NCI-H524 treated with DMSO at 0.1 percent for 48 hours (cell line): ENCODE measurements at regions not wholly inside any gene's neighbourhood (a gene's known extent, or its start where the extent isn't known, plus 50 kb on each side); places are given as distances from the start of the nearest gene placed in this dataset.
"Not testable (repeated sequence)": the region's sequence is repeated elsewhere in the genome, so short reads cannot be mapped to it uniquely, and the experiment has no call there.

ENCODE experiments used
- DNase-seq: peaks from one replicate; lab custom pipeline; 2025; lab: John Stamatoyannopoulos, UW

DNA sequence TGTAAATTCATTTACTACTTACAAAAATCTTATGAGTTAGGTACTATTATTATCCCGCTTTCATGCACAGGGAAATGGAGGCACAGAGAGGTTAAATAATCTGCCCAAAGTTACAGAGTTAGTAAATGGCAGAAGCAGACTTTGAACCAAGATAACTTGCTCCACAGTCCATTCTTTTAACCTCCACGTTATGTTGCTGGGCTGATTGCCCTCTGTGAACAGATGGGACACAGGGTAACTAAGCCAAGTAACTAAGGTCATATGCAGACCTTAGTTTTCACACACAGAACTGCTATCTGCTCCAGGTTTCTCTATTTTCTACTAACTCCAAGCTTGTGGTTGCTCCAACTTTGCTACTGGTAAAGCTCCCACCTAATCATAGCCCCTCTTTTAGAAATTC, 147.1 kb upstream of the IFNG-AS1 start:
- DNase-seq = no peak

DNA sequence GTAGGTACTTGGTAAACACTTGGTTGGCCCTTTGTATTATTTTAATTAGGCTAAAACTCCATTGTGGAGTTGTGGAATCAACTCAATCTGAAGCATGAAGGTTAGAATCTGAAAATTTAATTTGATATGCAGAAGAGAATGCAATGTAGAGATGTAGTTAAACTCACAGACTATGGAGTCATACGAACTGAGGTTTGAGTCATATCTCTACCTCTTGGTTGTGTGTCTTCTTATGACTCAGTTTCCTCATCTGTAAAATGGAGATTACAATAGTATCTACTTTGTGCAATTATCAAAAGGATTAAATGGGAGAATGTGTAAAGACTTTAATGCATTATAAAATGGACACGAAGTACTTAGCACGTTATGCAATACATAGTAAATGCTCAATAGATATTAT, 146.0 kb upstream of the IFNG-AS1 start:
- DNase-seq = no peak

DNA sequence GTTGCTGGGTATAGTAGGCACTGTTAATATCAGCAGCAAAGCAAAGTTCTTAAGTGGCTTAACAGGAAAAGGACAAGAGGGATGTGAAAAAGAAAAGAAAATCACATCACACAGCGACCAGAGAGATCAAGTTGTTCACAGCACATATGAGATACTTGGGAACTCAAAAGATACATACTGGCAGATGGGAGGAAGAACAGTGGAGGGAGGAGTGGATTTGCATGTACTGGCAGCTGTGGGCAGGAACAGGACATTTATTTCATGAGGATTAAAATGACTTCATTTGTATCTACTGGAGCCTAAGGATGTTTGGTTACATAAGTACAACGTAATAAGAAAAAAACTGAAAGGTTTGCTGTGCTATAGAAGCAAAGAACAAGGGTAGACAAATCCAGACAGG, 136.5 kb upstream of the IFNG-AS1 start:
- DNase-seq = no peak

GRCh38 chr12:67853204-67853603, 136.0 kb upstream of the IFNG-AS1 start:
- no peak for DNase-seq

GRCh38 chr12:67854351-67854750, 134.9 kb upstream of the IFNG-AS1 start:
- DNase-seq = no peak

DNA sequence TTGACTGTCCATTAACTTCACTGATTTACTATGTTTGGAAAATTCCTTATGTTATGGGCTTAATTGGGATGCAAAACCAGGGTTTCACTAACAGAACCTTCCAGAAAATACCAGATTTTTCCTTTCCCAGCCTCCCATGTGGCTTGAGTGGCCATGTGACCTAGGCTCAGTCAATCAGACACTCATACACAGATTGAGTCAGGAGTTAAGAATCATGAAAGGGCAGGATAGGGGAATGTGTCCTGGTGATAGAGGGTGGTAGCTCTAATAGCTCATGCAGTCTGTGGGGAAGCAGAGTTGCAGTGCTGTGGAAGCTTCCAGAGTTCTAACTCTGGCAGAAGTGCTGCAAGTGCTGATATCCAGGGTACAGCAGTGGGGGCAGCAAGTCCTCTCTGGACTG, 134.1 kb upstream of the IFNG-AS1 start:
- no peak for DNase-seq

GRCh38 chr12:67871231-67871630, 118.0 kb upstream of the IFNG-AS1 start:
- DNase-seq = no peak

GRCh38 chr12:67873355-67873754, 115.9 kb upstream of the IFNG-AS1 start:
- DNase-seq = no peak

GRCh38 chr12:67876305-67876915, 112.8 kb upstream of the IFNG-AS1 start:
- DNase-seq = no peak

DNA sequence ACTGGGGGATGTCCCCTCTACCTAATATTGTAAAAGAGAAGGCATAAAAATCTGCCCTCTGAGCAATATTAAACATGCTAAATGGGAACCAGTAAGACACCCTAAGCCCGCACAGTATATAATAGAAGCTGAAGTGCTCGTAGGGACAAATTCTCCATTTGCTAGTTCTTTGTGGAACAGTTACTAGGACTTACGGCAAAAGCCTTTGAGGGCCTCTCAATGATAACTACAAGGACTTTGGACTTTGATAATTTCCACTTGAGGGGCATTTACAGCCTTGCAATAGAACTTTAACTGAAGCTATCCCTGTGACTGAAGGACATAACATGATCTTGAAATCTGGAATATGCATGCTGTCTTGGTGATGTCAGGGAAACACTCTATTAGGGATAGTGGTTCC, 111.5 kb upstream of the IFNG-AS1 start:
- no peak for DNase-seq

- DNase-seq = no peak
Measured at GRCh38 chr12:67879937-67880336, 109.3 kb upstream of the IFNG-AS1 start.

DNA sequence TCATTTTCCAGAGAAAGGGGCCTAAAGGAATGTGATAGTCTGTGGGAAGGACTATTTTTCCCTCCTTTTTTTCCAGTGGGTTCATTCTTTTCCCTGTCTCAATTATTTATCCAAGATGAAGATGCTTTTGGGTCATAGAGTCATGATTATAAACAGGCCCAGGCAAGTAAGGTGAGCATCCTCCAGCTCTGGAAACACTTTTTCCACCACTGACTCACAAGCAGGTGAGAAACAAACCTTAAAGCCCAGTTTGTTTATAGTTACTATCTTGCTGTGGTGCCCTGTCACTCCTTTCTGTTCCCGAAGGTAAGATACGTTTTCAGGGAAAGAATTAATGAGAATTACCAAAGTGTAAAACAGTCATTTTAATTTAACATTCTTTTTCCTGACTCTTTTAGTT, 107.7 kb upstream of the IFNG-AS1 start:
- DNase-seq = no peak

DNA sequence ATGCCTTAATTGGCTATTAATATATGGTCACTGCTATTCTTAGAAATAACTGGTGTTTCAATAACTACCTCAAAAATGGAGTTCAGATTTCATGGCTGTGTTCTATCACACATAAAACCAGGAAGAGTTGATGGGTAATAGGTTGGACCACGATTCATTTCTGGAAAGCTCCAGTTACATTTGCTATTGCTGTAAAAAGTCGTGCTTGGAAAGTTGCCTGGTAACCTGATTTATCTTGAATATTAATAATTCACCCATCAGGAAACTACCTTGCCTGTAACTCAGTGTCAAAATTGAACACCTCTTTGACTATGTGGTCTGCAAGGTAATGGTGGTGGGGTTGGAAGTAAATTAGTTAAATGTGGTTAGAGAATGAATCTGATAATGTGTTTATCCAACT, 104.7 kb upstream of the IFNG-AS1 start:
- no peak for DNase-seq

GRCh38 chr12:67885375-67886169, 103.7 kb upstream of the IFNG-AS1 start:
- DNase-seq = no peak

DNA sequence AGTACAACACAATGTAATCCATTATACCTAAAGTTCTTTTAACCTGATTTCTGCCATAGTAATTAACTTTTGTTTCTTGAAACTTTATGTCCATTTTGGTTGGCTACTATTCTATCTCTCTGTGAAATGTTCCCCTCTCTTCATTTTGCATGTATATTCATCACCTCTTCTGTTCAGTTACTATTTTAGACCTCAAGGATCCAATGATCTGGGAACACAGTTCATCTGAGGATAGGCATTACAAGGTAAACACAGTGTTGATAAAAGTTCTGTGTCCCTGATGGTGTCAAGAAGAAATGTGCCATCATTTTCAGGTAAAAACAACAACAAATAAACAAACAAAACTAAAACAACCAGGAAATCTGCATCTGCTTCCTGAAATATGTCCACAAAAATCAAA, 102.2 kb upstream of the IFNG-AS1 start:
- DNase-seq = no peak

DNA sequence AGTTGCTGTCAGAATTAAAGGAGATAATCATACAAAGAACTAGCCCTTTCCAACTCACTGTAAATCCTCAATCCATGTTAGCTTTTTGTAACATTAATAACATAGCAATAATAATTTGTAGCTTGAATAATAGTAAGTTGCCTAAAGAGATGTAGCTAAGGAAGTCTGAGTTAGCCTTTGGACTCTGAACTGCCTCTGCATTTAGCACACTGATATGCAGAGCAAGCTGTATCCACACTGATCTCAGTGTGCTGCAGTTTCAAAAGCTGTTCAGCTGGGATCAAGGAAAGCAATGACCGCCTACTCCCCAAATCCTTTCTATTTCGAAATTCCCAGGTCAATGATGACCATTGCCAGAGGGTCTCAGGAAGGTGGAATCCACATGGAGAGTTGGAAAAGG, 99.3 kb upstream of the IFNG-AS1 start:
- DNase-seq = no peak

- no peak for DNase-seq
Measured at GRCh38 chr12:67890726-67891258, 98.5 kb upstream of the IFNG-AS1 start.

- no peak for DNase-seq
Measured at GRCh38 chr12:67891596-67891995, 97.7 kb upstream of the IFNG-AS1 start.

GRCh38 chr12:67892259-67893021, 96.8 kb upstream of the IFNG-AS1 start:
- DNase-seq = peak; percentile 41

DNA sequence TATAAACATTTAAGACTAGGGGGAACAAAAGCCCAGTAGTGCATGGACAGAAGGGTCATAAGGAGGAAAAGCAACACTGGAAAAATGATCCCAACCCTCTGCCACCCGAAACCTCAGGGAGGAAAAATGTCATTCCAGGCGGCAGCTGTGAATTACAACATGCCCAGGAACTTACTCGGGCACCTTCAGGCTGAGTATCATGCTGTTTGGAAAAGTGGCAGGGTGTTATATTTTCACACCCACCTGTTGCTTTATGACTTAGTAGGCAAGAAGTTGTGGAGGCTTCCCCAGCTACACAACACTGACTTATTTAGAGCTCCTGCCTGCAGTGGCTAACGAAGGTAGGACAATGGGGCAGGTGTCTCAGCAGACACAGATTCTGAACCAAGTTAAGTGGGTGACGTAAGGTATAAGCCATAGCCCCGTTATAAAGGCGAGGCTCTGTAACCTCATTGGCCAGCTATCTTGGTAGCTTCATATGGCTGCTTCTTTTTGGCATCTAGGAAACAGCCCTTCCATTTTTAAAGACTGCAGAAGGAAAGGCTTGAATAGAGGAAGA, 96.1 kb upstream of the IFNG-AS1 start:
- no peak for DNase-seq

DNA sequence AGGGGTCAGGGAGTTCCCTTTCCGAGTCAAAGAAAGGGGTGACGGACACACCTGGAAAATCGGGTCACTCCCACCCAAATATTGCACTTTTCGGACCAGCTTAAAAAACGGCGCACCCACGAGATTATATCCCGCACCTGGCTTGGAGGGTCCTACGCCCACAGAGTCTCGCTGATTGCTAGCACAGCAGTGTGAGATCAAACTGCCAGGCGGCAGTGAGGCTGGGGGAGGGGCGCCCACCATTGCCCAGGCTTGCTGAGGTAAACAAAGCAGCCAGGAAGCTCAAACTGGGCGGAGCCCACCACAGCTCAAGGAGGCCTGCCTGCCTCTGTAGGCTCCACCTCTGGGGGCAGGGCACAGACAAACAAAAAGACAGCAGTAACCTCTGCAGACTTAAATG, 88.8 kb upstream of the IFNG-AS1 start:
- DNase-seq = not testable (repeated sequence)

GRCh38 chr12:67909091-67909531, 80.1 kb upstream of the IFNG-AS1 start:
- no peak for DNase-seq
